A549 (cell line): ENCODE measurements at regions not wholly inside any gene's neighbourhood (a gene's known extent, or its start where the extent isn't known, plus 50 kb on each side); places are given as distances from the start of the nearest gene placed in this dataset.

Experiments used
- ATAC-seq, 2 experiments: fragments of 200-7000 bp in 1 of 2; fragments of >200 bp in 1 of 2; cut with Nextera tagmentation in 1 of 2; cut with Tn5 transposase in 1 of 2; 3 replicates each; pipeline versions ENCODE4 v1.8.0 to v1.9.1; 2018 to 2020; ENCODE audit warnings: mild to moderate bottlenecking in 1 of 2, moderate library complexity in 1 of 2
- CTCF ChIA-PET: fragments of 300-600 bp; sonication (Branson Sonifier 250); formaldehyde crosslinking; extraction: SDS; loops from one replicate; lab custom pipeline; 2021; ENCODE audit warnings: antibody characterized with exemption, inconsistent platforms; lab: Yijun Ruan, JAX
- POLR2A ChIA-PET: fragments of 350-600 bp; formaldehyde crosslinking; extraction: SDS; loops from one replicate; lab custom pipeline; 2021; ENCODE audit warnings: antibody characterized with exemption, inconsistent platforms; lab: Yijun Ruan, JAX
- DNase-seq, 2 experiments: peaks; one replicate each; pipeline versions ENCODE4 v3.0.0 to v3.0.0-alpha.2; 2011 to 2016; ENCODE audit warnings: low read depth in 1 of 2, low spot score in 1 of 2
- FAIRE-seq: peaks from 2 replicates; lab custom pipeline; 2011; peaks lifted over from hg19 to GRCh38; lab: Jason Lieb, UNC
- H3K27ac ChIP-seq, 2 experiments: fragments of >200 bp; sonication (Bioruptor Twin); formaldehyde crosslinking; 3 replicates each; pipeline ENCODE4 v1.5.1; 2016 to 2017
- H3K4me1 ChIP-seq: fragments of >200 bp; sonication (Bioruptor Twin); formaldehyde crosslinking; 3 replicates; pipeline ENCODE4 v1.6.1; 2016
- H3K4me2 ChIP-seq: fragments of >200 bp; sonication (Bioruptor Twin); formaldehyde crosslinking; 3 replicates; pipeline ENCODE4 v1.6.1; 2016
- H3K4me3 ChIP-seq: fragments of >200 bp; sonication (Bioruptor Twin); formaldehyde crosslinking; 3 replicates; pipeline ENCODE4 v1.5.1; 2016
- H3K9me3 ChIP-seq: fragments of >200 bp; sonication (Bioruptor Twin); formaldehyde crosslinking; 3 replicates; pipeline ENCODE4 v1.6.1; 2016
- CEBPB ChIP-seq, 2 experiments: fragments of >200 bp in 1 of 2; sonication (Bioruptor Twin) in 1 of 2; formaldehyde crosslinking in 1 of 2; IDR thresholded peaks; 2 replicates each; pipeline ENCODE4 v1.6.1; 2012 to 2016
- ESRRA ChIP-seq: fragments of 150-350 bp; IDR thresholded peaks from 2 replicates; pipeline ENCODE4 v1.6.1; 2014; ENCODE audit warnings: mild to moderate bottlenecking, low read length, borderline replicate concordance
- FOSL2 ChIP-seq, 2 experiments: fragments of 450-650 bp in 1 of 2; fragments of >200 bp in 1 of 2; sonication (Bioruptor Twin) in 1 of 2; formaldehyde crosslinking; IDR thresholded peaks; 2 replicates each; pipeline versions ENCODE4 v1.5.0 to v1.6.1; 2016 to 2020; ENCODE audit warnings: mild to moderate bottlenecking in 1 of 2, moderate library complexity in 1 of 2
- JUNB ChIP-seq: fragments of >200 bp; sonication (Bioruptor Twin); formaldehyde crosslinking; IDR thresholded peaks from 2 replicates; pipeline ENCODE4 v1.6.1; 2016
- MAFK ChIP-seq: fragments of 450-650 bp; IDR thresholded peaks from 2 replicates; pipeline ENCODE4 v1.6.1; 2014; ENCODE audit not compliant: partially characterized antibody
- MAZ ChIP-seq: fragments of 150-350 bp; IDR thresholded peaks from 2 replicates; pipeline ENCODE4 v1.6.1; 2014; ENCODE audit warnings: antibody characterized with exemption, low read depth, low read length, borderline replicate concordance
- NPAS2 ChIP-seq: fragments of 250-450 bp; sonication (Bioruptor Pico); IDR thresholded peaks from 2 replicates; pipeline ENCODE4 v1.8.0; 2022; ENCODE audit warnings: mild to moderate bottlenecking, moderate library complexity, borderline replicate concordance
- POLR2A ChIP-seq: IDR thresholded peaks from 2 replicates; pipeline ENCODE4 v1.6.1; 2012; ENCODE audit warnings: mild to moderate bottlenecking, low read length
- RAD21 ChIP-seq, 2 experiments: fragments of >200 bp in 1 of 2; sonication (Bioruptor Twin) in 1 of 2; formaldehyde crosslinking in 1 of 2; IDR thresholded peaks in 1 of 2; conservative IDR thresholded peaks in 1 of 2; 2 replicates in 1 of 2; 3 replicates in 1 of 2; pipeline ENCODE4 v1.6.1; 2012 to 2018; ENCODE audit warnings: inconsistent platforms in 1 of 2
- RNF2 ChIP-seq: fragments of 200-600 bp; sonication (generic); IDR thresholded peaks from 2 replicates; pipeline ENCODE4 v1.6.1; 2016; ENCODE audit warnings: low read depth, mild to moderate bottlenecking, antibody characterized with exemption, moderate library complexity, borderline replicate concordance
- SREBF2 ChIP-seq: fragments of 450-650 bp; IDR thresholded peaks from 2 replicates; pipeline ENCODE4 v1.6.1; 2014; ENCODE audit warnings: mild to moderate bottlenecking, moderate library complexity
- WGBS: methylation state at CpG from one replicate; pipeline ENCODE4 v1.1.6; 2017; ENCODE audit errors: missing lambda C conversion rate; 5-methylcytosine and 5-hydroxymethylcytosine counted together
- TF ChIP-seq, protein P1 (sequence below): IDR thresholded peaks from 2 replicates; pipeline ENCODE4 v1.6.1; 2012
- TF ChIP-seq, protein P2 (sequence below): fragments of 250-450 bp; sonication (Bioruptor Pico); IDR thresholded peaks from 2 replicates; pipeline ENCODE4 v1.5.0; 2021; ENCODE audit warnings: mild to moderate bottlenecking, moderate library complexity, borderline replicate concordance
- TF ChIP-seq, protein P3 (sequence below): fragments of 250-450 bp; sonication (Bioruptor Pico); IDR thresholded peaks from 2 replicates; pipeline ENCODE4 v1.5.0; 2020; ENCODE audit warnings: low read depth, mild to moderate bottlenecking, moderate library complexity
- TF ChIP-seq, protein P4 (sequence below): fragments of 450-650 bp; IDR thresholded peaks from 2 replicates; pipeline ENCODE4 v1.6.1; 2014; ENCODE audit warnings: antibody characterized with exemption
- TF ChIP-seq, protein P5 (sequence below): fragments of 200-600 bp; sonication (generic); IDR thresholded peaks from 2 replicates; pipeline ENCODE4 v1.6.1; 2016; ENCODE audit warnings: antibody characterized with exemption, mild to moderate bottlenecking, moderate library complexity

DNA sequence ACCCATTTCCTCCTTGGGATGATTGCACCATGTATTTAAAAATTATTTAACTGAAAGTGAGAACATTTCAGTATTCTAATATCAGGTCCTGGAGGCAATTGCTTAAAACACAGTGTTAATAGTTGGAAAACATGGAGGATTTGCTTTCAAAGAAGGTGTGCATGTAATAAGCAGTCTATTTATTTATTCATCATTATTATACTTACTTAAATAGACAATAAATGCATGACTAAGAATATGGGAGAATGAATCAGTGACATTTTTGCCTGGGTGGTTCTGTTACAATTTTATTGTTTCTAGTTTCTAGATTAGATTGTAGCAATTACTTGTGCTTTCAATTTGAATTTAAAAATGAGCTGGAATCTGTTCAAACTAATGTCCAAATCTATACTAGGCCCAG, 145.5 kb downstream of the AREG start:
- Histone ChIP-seq H3K4me2 (peak overlapping the region; percentile 28; the same call in 2 of the 3 replicates), H3K9me3 (no peaks in the 10 kb centered on the region), H3K4me3 (no peak overlapping the region), H3K27ac (peak overlapping the region; percentile 46 to 70; a peak in 5 of 6 replicates), H3K4me1 (peaks cover 19% of the 10 kb centered on the region)
- POLR2A ChIA-PET, result no interaction called here
- DNase-seq (no peak), FAIRE-seq (no peak), ATAC-seq (no peak)
- CTCF ChIA-PET, result interaction anchor here (0.9 to 1.3 kb wide), 2 partner anchors 9 to 59 kb away, joined by 3 to 4 read pairs; no protein-coding TSS in a partner anchor
- no peak for TF ChIP-seq NPAS2 (CRISPR knock-in tag)

DNA sequence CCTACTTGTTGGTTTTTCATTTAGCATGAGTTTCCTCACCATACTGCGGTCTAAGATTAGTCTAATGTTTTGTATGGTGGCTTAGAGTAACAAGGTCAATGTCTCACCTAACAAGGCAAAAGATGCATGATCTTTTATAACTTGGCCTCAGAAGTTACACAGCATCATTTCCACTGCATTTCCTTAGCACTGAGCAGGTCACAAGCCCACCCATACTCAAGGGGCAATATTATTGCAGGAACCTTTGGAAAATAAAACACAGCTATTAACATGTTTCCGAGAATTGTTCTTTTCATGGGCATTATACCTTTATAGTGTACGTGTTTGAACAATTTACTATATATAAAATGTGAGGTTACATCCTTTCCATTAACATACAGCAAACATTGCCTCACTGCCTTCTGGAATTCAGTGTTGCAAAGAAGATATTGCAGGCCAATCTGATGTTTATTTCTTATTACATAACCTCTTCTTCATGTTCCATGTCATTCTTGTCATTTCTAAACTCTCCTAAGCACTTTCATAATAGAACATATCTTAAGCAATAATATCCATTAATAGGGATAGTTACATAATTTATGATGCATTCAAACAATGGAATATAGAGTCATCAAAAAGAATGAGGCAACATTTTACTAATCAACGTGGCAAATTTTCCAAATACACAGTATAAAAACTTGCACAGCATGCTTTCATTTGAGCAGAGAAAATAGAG, 153.8 kb downstream of the AREG start:
- ChIA-PET CTCF (no interaction called here), POLR2A (no interaction called here)
- Histone ChIP-seq H3K27ac (no peak overlapping the region), H3K9me3 (peaks cover 21% of the 10 kb centered on the region), H3K4me3 (no peak overlapping the region), H3K4me1 (peaks cover 14% of the 10 kb centered on the region; the same call in 2 of the 3 replicates), H3K4me2 (no peak overlapping the region)
- FAIRE-seq (no peak), DNase-seq (no peak), ATAC-seq (no peak)
- WGBS, result 90% methylated on average over 4 of the region's 4 CpGs
- TF ChIP-seq, protein P1, sequence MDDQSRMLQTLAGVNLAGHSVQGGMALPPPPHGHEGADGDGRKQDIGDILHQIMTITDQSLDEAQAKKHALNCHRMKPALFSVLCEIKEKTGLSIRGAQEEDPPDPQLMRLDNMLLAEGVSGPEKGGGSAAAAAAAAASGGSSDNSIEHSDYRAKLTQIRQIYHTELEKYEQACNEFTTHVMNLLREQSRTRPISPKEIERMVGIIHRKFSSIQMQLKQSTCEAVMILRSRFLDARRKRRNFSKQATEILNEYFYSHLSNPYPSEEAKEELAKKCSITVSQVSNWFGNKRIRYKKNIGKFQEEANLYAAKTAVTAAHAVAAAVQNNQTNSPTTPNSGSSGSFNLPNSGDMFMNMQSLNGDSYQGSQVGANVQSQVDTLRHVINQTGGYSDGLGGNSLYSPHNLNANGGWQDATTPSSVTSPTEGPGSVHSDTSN, result no peak
- TF ChIP-seq JUNB (no peak), NPAS2 (CRISPR knock-in tag) (no peak), RNF2 (no peak), ESRRA (no peak), RAD21 (conservative IDR thresholded peaks at IDR 0.05 in 1 of 2, IDR thresholded peaks at IDR 0.05 in 1 of 2) (no peak)
- TF ChIP-seq, protein P2, sequence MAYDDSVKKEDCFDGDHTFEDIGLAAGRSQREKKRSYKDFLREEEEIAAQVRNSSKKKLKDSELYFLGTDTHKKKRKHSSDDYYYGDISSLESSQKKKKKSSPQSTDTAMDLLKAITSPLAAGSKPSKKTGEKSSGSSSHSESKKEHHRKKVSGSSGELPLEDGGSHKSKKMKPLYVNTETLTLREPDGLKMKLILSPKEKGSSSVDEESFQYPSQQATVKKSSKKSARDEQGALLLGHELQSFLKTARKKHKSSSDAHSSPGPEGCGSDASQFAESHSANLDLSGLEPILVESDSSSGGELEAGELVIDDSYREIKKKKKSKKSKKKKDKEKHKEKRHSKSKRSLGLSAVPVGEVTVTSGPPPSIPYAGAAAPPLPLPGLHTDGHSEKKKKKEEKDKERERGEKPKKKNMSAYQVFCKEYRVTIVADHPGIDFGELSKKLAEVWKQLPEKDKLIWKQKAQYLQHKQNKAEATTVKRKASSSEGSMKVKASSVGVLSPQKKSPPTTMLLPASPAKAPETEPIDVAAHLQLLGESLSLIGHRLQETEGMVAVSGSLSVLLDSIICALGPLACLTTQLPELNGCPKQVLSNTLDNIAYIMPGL (CRISPR knock-in tag), result no peak
- TF ChIP-seq, protein P3, sequence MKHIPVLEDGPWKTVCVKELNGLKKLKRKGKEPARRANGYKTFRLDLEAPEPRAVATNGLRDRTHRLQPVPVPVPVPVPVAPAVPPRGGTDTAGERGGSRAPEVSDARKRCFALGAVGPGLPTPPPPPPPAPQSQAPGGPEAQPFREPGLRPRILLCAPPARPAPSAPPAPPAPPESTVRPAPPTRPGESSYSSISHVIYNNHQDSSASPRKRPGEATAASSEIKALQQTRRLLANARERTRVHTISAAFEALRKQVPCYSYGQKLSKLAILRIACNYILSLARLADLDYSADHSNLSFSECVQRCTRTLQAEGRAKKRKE (CRISPR knock-in tag), result no peak

DNA sequence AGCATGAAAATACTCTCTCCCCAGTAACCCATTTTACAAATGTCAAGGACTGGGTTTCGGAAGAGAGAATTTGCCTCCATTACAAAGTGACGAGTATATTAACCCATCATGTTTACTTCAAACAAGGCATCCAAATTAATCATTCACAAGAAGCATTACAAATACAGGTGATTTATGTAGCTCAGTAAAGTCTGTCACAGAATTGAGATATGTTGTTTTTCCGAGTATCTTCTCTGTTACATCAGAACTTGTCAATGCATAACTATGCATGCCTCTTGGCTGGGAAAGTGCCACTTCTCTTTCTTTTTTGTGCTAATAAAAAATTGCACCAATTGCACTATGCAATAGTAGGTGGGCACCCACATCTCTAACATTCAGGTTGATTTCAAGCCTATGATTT, 158.2 kb downstream of the AREG start:
- no peak overlapping the region for H3K4me3 ChIP-seq
- ATAC-seq, result peak in 1 of 2 experiments; percentile 33; a peak in 2 of 6 replicates
- H3K9me3 ChIP-seq, result peaks cover 1% of the 10 kb centered on the region; the same call in 1 of the 3 replicates
- peak in 1 of 2 experiments; percentile 62 for DNase-seq
- H3K4me2 ChIP-seq, result peak overlapping the region; percentile 66
- FAIRE-seq, result no peak
- H3K4me1 ChIP-seq, result peaks cover 29% of the 10 kb centered on the region; the same call in 2 of the 3 replicates
- peak overlapping the region; percentile 54 to 61 for H3K27ac ChIP-seq
- TF ChIP-seq, protein P4, sequence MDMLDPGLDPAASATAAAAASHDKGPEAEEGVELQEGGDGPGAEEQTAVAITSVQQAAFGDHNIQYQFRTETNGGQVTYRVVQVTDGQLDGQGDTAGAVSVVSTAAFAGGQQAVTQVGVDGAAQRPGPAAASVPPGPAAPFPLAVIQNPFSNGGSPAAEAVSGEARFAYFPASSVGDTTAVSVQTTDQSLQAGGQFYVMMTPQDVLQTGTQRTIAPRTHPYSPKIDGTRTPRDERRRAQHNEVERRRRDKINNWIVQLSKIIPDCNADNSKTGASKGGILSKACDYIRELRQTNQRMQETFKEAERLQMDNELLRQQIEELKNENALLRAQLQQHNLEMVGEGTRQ, result no peak
- TF ChIP-seq CEBPB (IDR thresholded peaks at IDR 0.05) (peak in 1 of 2 experiments; percentile 23; a peak in 1 of 4 replicates), POLR2A (no peak), FOSL2 (IDR thresholded peaks at IDR 0.05) (no peak), FOSL2 (CRISPR knock-in tag; IDR thresholded peaks at IDR 0.05) (0 out of 2 replicates have a peak, but pooled peaks have one; percentile 4), MAFK (no peak), ESRRA (no peak), SREBF2 (no peak), MAZ (no peak), JUNB (no peak)
- TF ChIP-seq, protein P3 (CRISPR knock-in tag), result no peak
- TF ChIP-seq, protein P5, sequence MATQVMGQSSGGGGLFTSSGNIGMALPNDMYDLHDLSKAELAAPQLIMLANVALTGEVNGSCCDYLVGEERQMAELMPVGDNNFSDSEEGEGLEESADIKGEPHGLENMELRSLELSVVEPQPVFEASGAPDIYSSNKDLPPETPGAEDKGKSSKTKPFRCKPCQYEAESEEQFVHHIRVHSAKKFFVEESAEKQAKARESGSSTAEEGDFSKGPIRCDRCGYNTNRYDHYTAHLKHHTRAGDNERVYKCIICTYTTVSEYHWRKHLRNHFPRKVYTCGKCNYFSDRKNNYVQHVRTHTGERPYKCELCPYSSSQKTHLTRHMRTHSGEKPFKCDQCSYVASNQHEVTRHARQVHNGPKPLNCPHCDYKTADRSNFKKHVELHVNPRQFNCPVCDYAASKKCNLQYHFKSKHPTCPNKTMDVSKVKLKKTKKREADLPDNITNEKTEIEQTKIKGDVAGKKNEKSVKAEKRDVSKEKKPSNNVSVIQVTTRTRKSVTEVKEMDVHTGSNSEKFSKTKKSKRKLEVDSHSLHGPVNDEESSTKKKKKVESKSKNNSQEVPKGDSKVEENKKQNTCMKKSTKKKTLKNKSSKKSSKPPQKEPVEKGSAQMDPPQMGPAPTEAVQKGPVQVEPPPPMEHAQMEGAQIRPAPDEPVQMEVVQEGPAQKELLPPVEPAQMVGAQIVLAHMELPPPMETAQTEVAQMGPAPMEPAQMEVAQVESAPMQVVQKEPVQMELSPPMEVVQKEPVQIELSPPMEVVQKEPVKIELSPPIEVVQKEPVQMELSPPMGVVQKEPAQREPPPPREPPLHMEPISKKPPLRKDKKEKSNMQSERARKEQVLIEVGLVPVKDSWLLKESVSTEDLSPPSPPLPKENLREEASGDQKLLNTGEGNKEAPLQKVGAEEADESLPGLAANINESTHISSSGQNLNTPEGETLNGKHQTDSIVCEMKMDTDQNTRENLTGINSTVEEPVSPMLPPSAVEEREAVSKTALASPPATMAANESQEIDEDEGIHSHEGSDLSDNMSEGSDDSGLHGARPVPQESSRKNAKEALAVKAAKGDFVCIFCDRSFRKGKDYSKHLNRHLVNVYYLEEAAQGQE, result no peak
- CTCF ChIA-PET, result no interaction called here
- WGBS, result 39% methylated on average over 3 of the region's 3 CpGs
- POLR2A ChIA-PET, result no interaction called here
